ENCODE measurements at regions not wholly inside any gene's neighbourhood (a gene's known extent, or its start where the extent isn't known, plus 50 kb on each side); places are given as distances from the start of the nearest gene placed in this dataset.

DNA sequence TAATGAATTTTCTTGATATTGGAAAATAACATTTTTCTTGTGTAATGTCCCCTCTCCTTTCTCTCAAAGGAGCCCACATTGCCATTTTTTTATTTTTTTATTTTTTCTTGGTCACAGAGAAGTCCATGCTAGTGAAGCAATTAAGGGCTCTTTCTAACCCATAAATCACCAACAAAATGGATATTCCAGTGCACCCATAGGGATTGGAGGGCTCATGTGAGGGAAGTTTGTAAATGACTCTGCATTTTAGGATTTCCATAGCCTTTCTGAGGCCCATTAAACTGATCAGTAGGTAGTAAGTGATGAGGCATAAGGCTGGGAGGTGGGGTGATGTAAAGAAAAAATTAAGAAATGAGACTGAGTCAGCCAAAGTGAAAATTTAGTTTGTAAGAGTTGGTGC is 55.9 kb upstream of the JAK1 start:
- no peak overlapping the region for H3K9ac ChIP-seq (replicated peaks; ENCODE audit: extremely low read depth, insufficient read depth, low read length)
- no peaks in the 10 kb centered on the region for H4K20me1 ChIP-seq (replicated peaks; ENCODE audit: control insufficient read depth, extremely low read depth, insufficient read depth, low read length)
- FAIRE-seq (no peak), DNase-seq (ENCODE audit: low read depth, low spot score) (no peak)
- no peak overlapping the region for H3K27ac ChIP-seq (ENCODE audit: insufficient read depth, low read depth, low read length)
- no TSS peak for BruUV-seq (replicated peaks)
- no peak overlapping the region for H3K4me2 ChIP-seq (ENCODE audit: insufficient read depth, low read length)
- H2AFZ ChIP-seq (ENCODE audit: low read depth, low read length), result no peak overlapping the region
- no peaks in the 10 kb centered on the region for H3K36me3 ChIP-seq (ENCODE audit: control insufficient read depth in 2 of 2, extremely low read depth in 1 of 2, insufficient read depth in 2 of 2, low read length in 2 of 2)
- H3K27me3 ChIP-seq (ENCODE audit: control insufficient read depth in 2 of 2, insufficient read depth in 2 of 2, low read length in 2 of 2), result no peaks in the 10 kb centered on the region
- intact Hi-C loops (cut with micrococcal nuclease), result no loop called here
- H3K9me3 ChIP-seq (replicated peaks; ENCODE audit: control insufficient read depth, insufficient read depth, low read length), result no peaks in the 10 kb centered on the region
- CTCF ChIA-PET, result interaction anchor here (1.8 to 2.6 kb wide), 4 partner anchors 12 to 160 kb away, joined by 3 to 20 read pairs (median 14); partner anchors contain the start of gene JAK1
- no peak overlapping the region for H3K4me3 ChIP-seq (replicated peaks in 1 of 3; ENCODE audit: insufficient read depth in 1 of 3, low read depth in 1 of 3, low read length in 3 of 3)
- POLR2A ChIA-PET, result no interaction called here
- H3K4me1 ChIP-seq (ENCODE audit: control insufficient read depth, extremely low read depth, insufficient read depth, low read length), result no peaks in the 10 kb centered on the region
- no peaks in the 10 kb centered on the region for H3K79me2 ChIP-seq (ENCODE audit: control insufficient read depth, insufficient read depth, low read length)
- TF ChIP-seq POLR2A (IDR thresholded peaks at IDR 0.05; ENCODE audit: low read depth, low read length) (no peak), POLR2AphosphoS5 (IDR thresholded peaks at IDR 0.05; ENCODE audit: insufficient read depth, low read depth, low read length) (no peak), EZH2 (IDR thresholded peaks at IDR 0.05; ENCODE audit: borderline replicate concordance, low read depth, low read length, severe bottlenecking) (no peak), MYC (IDR thresholded peaks at IDR 0.05; ENCODE audit: low read depth, low read length) (no peak), JUN (IDR thresholded peaks at IDR 0.05; ENCODE audit: borderline replicate concordance, insufficient read depth, insufficient read length, low read depth) (no peak), FOS (IDR thresholded peaks at IDR 0.05; ENCODE audit: borderline replicate concordance, insufficient read depth, low read length) (no peak), GATA2 (IDR thresholded peaks at IDR 0.05; ENCODE audit: insufficient read depth, insufficient read length, low read depth, low read length) (no peak)
- TF ChIP-seq, protein P1, sequence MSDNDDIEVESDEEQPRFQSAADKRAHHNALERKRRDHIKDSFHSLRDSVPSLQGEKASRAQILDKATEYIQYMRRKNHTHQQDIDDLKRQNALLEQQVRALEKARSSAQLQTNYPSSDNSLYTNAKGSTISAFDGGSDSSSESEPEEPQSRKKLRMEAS (IDR thresholded peaks at IDR 0.05; ENCODE audit: insufficient read depth, insufficient read length), result no peak
- TF ChIP-seq, protein P2, sequence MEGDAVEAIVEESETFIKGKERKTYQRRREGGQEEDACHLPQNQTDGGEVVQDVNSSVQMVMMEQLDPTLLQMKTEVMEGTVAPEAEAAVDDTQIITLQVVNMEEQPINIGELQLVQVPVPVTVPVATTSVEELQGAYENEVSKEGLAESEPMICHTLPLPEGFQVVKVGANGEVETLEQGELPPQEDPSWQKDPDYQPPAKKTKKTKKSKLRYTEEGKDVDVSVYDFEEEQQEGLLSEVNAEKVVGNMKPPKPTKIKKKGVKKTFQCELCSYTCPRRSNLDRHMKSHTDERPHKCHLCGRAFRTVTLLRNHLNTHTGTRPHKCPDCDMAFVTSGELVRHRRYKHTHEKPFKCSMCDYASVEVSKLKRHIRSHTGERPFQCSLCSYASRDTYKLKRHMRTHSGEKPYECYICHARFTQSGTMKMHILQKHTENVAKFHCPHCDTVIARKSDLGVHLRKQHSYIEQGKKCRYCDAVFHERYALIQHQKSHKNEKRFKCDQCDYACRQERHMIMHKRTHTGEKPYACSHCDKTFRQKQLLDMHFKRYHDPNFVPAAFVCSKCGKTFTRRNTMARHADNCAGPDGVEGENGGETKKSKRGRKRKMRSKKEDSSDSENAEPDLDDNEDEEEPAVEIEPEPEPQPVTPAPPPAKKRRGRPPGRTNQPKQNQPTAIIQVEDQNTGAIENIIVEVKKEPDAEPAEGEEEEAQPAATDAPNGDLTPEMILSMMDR (IDR thresholded peaks at IDR 0.05; ENCODE audit: extremely low read depth in 1 of 2, insufficient read depth in 1 of 2, low read depth in 1 of 2, low read length in 2 of 2), result no peak
- H3K9me1 ChIP-seq (replicated peaks; ENCODE audit: control insufficient read depth, extremely low read depth, insufficient read depth, low read length), result no peaks in the 10 kb centered on the region
- dilution Hi-C loops (cut with MboI; ENCODE audit: extremely low pct_ligation_motif_present, low sequenced_read_pairs), result no loop called here
